Progenitor cell of endocrine pancreas (in vitro differentiated cells): ENCODE measurements at regions not wholly inside any gene's neighbourhood (a gene's known extent, or its start where the extent isn't known, plus 50 kb on each side); places are given as distances from the start of the nearest gene placed in this dataset.

Experiments
- DNase-seq: peaks from one replicate; pipeline ENCODE4 v3.0.0; 2021; ENCODE audit warnings: low spot score; ENCODE audit not compliant: unreplicated experiment
- H3K27ac Mint-ChIP-seq: 2 replicates; pipeline ENCODE4 v1.8.0; 2021; ENCODE audit warnings: mild to moderate bottlenecking, moderate library complexity, mixed read lengths
- H3K27me3 Mint-ChIP-seq: 2 replicates; pipeline ENCODE4 v1.8.0; 2021; ENCODE audit warnings: mixed read lengths
- H3K36me3 Mint-ChIP-seq: 2 replicates; pipeline ENCODE4 v1.8.0; 2022; ENCODE audit warnings: mixed read lengths; ENCODE audit not compliant: insufficient read depth
- H3K4me1 Mint-ChIP-seq: 2 replicates; pipeline ENCODE4 v1.8.0; 2021; ENCODE audit warnings: low read depth, mixed read lengths
- H3K4me3 Mint-ChIP-seq: 2 replicates; pipeline ENCODE4 v1.8.0; 2021; ENCODE audit warnings: low read depth, mild to moderate bottlenecking, moderate library complexity, mixed read lengths
- H3K9me3 Mint-ChIP-seq: 2 replicates; pipeline ENCODE4 v1.8.0; 2021; ENCODE audit warnings: low read depth, mixed read lengths
- TF ChIP-seq, protein P1 (sequence below): fragments of 200-600 bp; sonication (generic); IDR thresholded peaks from one replicate; pipeline ENCODE4 v1.5.0; 2021; ENCODE audit warnings: antibody characterized with exemption, mild to moderate bottlenecking; ENCODE audit not compliant: unreplicated experiment

DNA sequence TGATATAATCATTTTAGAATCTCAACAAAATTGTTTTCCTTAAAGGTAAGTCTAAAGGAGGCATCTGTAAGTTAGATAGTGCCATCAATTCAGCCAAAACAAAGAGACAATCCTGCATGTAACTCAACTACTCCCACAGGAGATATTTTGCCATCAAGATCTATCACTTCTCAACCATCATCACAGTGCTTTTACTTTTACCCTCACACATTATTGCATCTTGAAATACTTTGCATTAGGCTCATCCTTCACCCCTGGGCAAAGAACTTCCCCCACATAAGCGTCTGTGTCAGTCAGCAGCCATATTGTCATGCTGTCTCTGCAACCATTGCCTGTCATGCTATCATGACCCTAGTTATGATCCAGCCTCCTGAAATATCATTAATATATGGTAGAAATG is 54.9 kb upstream of the NLGN1 start:
- TF ChIP-seq, protein P1, sequence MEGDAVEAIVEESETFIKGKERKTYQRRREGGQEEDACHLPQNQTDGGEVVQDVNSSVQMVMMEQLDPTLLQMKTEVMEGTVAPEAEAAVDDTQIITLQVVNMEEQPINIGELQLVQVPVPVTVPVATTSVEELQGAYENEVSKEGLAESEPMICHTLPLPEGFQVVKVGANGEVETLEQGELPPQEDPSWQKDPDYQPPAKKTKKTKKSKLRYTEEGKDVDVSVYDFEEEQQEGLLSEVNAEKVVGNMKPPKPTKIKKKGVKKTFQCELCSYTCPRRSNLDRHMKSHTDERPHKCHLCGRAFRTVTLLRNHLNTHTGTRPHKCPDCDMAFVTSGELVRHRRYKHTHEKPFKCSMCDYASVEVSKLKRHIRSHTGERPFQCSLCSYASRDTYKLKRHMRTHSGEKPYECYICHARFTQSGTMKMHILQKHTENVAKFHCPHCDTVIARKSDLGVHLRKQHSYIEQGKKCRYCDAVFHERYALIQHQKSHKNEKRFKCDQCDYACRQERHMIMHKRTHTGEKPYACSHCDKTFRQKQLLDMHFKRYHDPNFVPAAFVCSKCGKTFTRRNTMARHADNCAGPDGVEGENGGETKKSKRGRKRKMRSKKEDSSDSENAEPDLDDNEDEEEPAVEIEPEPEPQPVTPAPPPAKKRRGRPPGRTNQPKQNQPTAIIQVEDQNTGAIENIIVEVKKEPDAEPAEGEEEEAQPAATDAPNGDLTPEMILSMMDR, result no peak
- Mint-ChIP-seq H3K27ac (no peak overlapping the region), H3K27me3 (no peaks in the 10 kb centered on the region), H3K4me1 (no peaks in the 10 kb centered on the region), H3K4me3 (no peak overlapping the region), H3K9me3 (no peaks in the 10 kb centered on the region), H3K36me3 (no peaks in the 10 kb centered on the region)
- no peak for DNase-seq

DNA sequence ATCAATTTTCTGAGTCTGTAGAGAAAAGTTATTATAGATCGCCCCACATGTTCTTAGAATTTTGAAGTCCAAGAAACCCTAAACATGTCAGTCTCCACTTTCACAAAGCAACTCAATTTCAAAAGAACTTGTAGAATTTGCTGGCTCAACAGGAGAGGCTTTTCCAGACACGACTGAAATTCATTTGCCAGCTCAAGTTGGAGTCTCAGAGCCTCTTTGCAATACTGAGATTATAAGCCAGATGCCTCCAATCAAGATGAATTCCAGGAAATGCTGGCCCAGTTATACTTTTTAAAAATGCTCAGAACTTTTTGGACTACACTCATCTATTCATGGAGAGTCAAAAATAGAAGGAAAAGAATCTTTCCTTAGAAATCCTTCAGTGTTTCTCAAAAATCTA is 56.9 kb upstream of the NLGN1 start:
- no peaks in the 10 kb centered on the region for H3K27me3 Mint-ChIP-seq
- H3K27ac Mint-ChIP-seq, result no peak overlapping the region
- no peaks in the 10 kb centered on the region for H3K4me1 Mint-ChIP-seq
- DNase-seq, result no peak
- TF ChIP-seq, protein P1, result no peak
- no peaks in the 10 kb centered on the region for H3K9me3 Mint-ChIP-seq
- no peaks in the 10 kb centered on the region for H3K36me3 Mint-ChIP-seq
- no peak overlapping the region for H3K4me3 Mint-ChIP-seq

DNA sequence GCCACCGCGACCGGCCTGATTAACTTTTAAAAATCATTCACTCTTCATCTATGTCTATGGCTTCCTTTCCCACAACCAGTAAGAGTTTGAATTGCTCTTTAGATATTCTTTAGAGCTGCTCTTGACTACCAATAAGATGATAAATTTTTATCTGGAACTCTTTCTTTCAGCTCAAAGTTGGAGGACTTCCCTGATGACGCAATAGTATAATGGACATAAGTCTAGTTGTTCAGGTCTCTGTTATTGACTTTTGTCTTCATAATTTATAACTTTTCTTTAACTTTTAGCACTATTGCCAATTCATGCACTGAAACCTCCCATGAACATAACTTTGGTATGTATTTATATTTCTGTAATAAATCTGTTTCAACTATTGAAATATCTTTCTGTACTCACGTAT is 61.3 kb upstream of the NLGN1 start:
- Mint-ChIP-seq H3K9me3 (no peaks in the 10 kb centered on the region), H3K27me3 (no peaks in the 10 kb centered on the region), H3K36me3 (no peaks in the 10 kb centered on the region), H3K4me3 (no peak overlapping the region), H3K4me1 (no peaks in the 10 kb centered on the region), H3K27ac (no peak overlapping the region)
- TF ChIP-seq, protein P1, result no peak
- DNase-seq, result no peak

DNA sequence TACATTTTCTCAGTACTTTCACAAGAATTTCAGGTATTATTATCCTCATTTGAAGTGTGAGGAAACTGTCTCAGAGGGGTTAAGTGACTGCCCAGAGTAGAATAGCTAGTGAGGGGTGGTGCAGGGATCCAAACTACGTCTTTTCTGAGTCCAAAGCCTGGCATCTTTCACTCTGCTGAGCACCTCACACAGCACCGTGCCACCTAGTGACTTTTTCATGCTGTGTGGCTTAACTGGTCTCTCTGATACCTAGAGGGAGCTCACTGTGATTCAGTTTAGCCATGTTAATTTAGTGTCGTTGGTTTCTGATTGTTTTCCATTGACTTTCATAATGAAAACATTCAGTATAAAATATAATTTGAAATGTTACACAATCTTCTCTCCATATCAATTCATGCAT is 91.4 kb upstream of the NLGN1 start:
- H3K27ac Mint-ChIP-seq, result no peak overlapping the region
- DNase-seq, result no peak
- H3K36me3 Mint-ChIP-seq, result no peaks in the 10 kb centered on the region
- TF ChIP-seq, protein P1, result no peak
- no peaks in the 10 kb centered on the region for H3K27me3 Mint-ChIP-seq
- peaks cover 5% of the 10 kb centered on the region for H3K4me1 Mint-ChIP-seq
- no peaks in the 10 kb centered on the region for H3K9me3 Mint-ChIP-seq
- no peak overlapping the region for H3K4me3 Mint-ChIP-seq

DNA sequence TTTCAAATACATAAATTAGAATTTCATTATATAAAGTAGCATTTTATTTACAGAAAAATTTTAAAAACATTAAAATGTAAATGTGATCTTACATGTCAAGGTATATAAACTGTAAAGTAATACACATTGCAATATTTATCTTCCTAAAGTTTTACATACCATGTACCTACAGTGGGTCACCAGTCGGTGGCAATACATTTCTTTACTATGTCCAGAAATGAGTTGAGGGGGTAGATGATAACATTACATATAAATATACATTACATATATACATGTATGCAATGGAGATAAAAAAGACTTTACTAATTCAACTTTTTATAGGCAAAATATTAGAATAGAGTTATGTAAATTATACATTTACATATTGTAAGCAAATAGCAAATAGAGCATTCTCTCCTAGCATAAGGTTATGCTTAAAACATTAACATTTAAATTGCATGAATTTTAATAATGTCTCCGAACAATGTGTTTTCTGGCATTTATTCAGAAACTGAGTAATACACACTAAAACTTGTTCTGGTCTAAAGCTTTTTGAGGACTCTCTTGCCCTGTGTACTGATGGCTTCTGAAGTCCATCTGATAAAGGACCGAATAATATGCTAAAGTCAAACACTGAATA is 93.3 kb upstream of the NLGN1 start:
- Mint-ChIP-seq H3K4me1 (no peaks in the 10 kb centered on the region), H3K9me3 (peaks cover under 1% of the 10 kb centered on the region), H3K4me3 (no peak overlapping the region), H3K27ac (no peak overlapping the region), H3K36me3 (no peaks in the 10 kb centered on the region), H3K27me3 (no peaks in the 10 kb centered on the region)
- TF ChIP-seq, protein P1, result no peak
- DNase-seq, result no peak
